ENCODE measurements at regions not wholly inside any gene's neighbourhood (a gene's known extent, or its start where the extent isn't known, plus 50 kb on each side); places are given as distances from the start of the nearest gene placed in this dataset.
"Not testable (repeated sequence)": the region's sequence is repeated elsewhere in the genome, so short reads cannot be mapped to it uniquely, and the experiment has no call there.

DNA sequence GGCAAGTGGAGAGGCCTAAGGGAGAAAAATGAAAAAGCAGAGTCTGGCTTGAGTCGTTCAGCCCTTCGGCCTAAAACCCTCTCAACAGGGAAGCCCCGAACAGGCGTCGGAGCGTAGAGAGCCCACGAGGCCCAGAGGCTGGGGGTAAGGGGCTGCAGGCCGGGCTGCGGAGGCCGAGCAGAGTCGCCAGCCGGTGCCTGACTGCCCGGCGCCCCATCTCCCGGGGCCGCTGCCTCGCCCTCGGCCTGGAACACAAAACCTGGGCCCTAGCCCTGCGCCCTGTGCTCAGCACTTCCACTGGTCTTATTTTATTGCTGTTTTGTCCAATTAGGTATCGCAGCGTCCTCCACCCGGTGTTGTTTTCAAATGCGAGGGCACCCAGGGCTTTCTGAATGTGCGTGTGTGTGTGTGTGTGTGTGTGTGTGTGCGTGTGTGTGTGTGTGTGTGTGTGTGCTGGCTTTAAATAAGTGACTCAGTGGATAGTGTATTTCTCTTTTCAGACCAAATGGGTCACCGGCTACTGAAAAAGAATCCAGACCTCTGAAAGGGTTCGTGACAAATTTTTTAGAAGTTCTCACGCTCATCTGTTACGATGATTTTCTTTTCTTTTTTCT is 463.1 kb upstream of the ZNG1F start:
- ATAC-seq; intact Hi-C loops (cut with DNase I, micrococcal nuclease); DNase-seq: not testable (repeated sequence)

DNA sequence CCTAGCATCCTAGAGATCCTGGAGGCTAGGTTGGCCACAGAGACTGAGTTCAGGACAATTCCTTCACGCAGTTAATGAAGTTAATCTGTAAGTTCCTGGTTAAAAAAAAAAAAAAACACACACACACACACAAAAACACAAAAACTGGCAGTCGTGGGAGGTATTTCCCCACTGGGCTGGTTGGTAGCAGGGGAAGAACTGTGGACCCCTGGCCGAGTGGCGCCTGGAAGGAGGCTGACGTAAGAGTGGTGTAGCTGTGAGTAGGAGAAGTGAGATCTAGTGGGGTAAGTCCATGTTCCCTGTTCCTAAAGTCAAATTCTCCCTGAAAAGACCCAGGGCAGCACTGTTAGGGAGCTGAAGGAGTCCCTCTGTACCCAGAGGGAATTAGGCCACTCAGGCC is 461.0 kb upstream of the ZNG1F start:
- intact Hi-C loops (cut with DNase I, micrococcal nuclease); ATAC-seq; DNase-seq: not testable (repeated sequence)

DNA sequence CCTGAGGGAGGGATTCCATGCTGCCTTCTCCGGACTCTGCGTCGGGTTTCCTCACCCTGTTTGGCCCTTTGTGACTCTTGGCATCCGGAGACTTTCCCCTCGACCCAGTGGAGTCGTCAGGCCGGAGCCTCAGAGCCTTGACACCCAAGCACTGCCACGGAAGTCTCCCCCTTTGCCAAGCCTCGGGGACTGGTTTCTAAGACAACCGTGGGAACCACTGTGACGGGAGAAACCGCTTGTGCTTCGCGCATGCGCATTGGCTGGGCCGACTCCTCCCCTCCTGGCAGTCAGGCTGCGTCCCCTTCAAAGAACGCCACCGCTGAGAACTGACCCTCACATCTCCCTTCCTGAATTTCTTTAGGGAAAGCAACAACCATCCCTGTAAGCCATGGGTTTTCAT is 459.4 kb upstream of the ZNG1F start:
- ATAC-seq; intact Hi-C loops (cut with DNase I, micrococcal nuclease); DNase-seq: not testable (repeated sequence)

DNA sequence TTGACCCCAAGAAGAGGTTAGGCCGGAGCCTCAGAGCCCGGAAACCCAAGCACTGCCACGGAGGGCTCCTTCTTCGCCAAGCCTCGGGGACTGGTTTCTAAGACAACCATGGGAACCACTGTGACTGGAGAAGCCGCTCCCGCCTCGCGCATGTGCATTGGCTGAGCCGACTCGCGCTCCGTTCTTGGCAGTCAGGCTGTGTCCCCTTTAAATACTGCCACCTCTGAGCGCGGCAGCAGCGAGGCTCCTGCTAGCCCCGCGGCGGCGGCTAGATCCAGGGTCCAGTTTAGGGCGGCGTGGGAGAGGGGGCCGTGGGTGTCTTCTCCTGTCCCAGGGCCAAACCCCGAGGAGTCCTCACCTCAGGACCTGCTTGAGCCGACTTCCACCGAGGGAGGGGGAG is 457.1 kb upstream of the ZNG1F start:
- ATAC-seq; DNase-seq; intact Hi-C loops (cut with DNase I, micrococcal nuclease): not testable (repeated sequence)

- DNase-seq (peak; percentile 63 to 65), ATAC-seq (peak; percentile 93)
- intact Hi-C loops (cut with DNase I, micrococcal nuclease), result not testable (repeated sequence)
These were observed 454.6 kb upstream of the ZNG1F start for GRCh38 chr9:41643571-41644279.

- intact Hi-C loops (cut with DNase I, micrococcal nuclease); DNase-seq; ATAC-seq: not testable (repeated sequence)
These were observed 444.6 kb upstream of the ZNG1F start for GRCh38 chr9:41633726-41634125.

DNA sequence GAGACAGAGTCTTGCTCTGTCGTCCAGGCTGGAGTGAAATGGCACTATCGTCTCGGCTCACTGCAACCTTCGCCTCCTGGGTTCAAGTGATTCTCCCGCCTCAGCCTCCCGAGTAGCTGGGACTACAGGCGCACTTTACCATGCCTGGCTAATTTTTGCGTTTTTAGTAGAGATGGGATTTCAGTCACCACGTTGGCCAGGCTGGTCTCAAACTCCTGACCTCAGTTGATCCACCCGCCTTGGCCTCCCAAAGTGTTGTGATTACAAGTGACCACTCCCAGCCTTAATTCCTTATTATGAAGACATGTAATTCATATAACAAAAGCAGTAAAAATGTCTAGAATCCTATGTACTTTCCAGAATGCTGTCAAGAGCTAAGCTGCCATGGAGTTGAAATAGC is 434.5 kb upstream of the ZNG1F start:
- intact Hi-C loops (cut with DNase I, micrococcal nuclease); ATAC-seq; DNase-seq: not testable (repeated sequence)

GRCh38 chr9:41619254-41619653 is 430.1 kb upstream of the ZNG1F start:
- ATAC-seq; DNase-seq; intact Hi-C loops (cut with DNase I, micrococcal nuclease): not testable (repeated sequence)

DNA sequence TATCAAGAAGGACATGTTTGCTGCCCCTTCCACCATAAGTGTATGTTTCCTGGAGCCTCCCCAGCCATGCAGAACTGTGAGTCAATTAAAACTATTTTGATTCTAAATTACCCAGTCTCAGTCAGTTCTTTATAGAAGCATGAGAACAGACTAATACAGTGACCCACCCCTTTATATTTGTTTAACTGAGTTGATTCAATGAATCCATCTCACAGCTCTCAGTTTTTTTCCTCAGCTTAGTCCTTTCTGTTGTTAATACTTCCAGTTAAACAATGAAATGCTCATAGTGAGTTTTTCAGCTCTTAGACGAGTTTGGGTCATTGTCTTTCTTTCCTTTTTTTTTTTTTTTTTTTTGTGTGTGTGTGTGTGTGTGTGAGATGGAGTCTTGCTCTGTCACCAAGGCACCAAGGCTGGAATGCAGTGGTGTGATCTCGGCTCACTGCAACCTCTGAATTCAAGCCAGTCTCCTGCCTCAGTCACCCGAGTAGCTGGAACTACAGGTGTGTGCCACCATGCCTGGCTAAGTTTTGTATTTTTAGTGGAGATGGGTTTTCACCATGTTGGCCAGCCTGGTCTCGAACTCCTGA is 417.9 kb upstream of the ZNG1F start:
- intact Hi-C loops (cut with DNase I, micrococcal nuclease); ATAC-seq; DNase-seq: not testable (repeated sequence)

DNA sequence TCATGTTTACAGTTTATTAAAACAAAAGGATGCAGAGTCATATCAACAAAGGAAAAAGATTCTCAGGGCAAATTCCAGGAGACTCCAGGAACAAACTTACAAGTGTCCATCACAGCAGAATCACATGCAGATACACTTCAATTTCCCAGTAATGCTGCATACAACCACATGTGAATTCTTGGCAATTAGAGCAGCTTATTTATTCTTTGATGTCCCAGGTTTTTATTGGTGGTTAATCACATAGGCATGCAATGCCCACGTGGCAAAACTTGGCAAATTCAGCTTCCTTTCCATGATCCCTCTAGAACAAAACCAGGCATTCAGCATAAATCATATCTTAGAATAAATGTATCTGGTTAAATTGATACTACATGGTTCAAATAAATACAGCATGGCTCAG is 376.5 kb upstream of the ZNG1F start:
- intact Hi-C loops (cut with DNase I, micrococcal nuclease); ATAC-seq; DNase-seq: not testable (repeated sequence)

Data from left colon (tissue), 2 donors.